ENCODE measurements at regions not wholly inside any gene's neighbourhood (a gene's known extent, or its start where the extent isn't known, plus 50 kb on each side); places are given as distances from the start of the nearest gene placed in this dataset.
"Not testable (repeated sequence)": the region's sequence is repeated elsewhere in the genome, so short reads cannot be mapped to it uniquely, and the experiment has no call there.

GRCh38 chr1:120311930-120312329 lies 102.9 kb upstream of the NBPF8 start:
- H3K27me3 ChIP-seq (ENCODE audit: insufficient read depth, low read length, poor library complexity); H3K4me1 ChIP-seq (ENCODE audit: insufficient read depth, low read length); H3K36me3 ChIP-seq (ENCODE audit: insufficient read depth, low read length); H3K9ac ChIP-seq (ENCODE audit: low read depth, low read length); H2AFZ ChIP-seq (ENCODE audit: low read depth, low read length); H3K4me3 ChIP-seq (ENCODE audit: low read depth in 1 of 2, low read length in 2 of 2); H3K4me2 ChIP-seq (ENCODE audit: insufficient read depth, low read length); H3K27ac ChIP-seq (ENCODE audit: low read length); H3K9me3 ChIP-seq (ENCODE audit: insufficient read depth, low read length, severe bottlenecking); H4K20me1 ChIP-seq (ENCODE audit: insufficient read depth, low read length); H3K79me2 ChIP-seq (ENCODE audit: insufficient read depth, low read length); DNase-seq; ATAC-seq (ENCODE audit: insufficient read depth, low read depth): not testable (repeated sequence)

- H4K20me1 ChIP-seq (ENCODE audit: insufficient read depth, low read length); ATAC-seq (ENCODE audit: insufficient read depth, low read depth); H3K4me1 ChIP-seq (ENCODE audit: insufficient read depth, low read length); H3K36me3 ChIP-seq (ENCODE audit: insufficient read depth, low read length); H3K79me2 ChIP-seq (ENCODE audit: insufficient read depth, low read length); H3K27me3 ChIP-seq (ENCODE audit: insufficient read depth, low read length, poor library complexity); H3K9ac ChIP-seq (ENCODE audit: low read depth, low read length); H3K4me3 ChIP-seq (ENCODE audit: low read depth in 1 of 2, low read length in 2 of 2); H3K4me2 ChIP-seq (ENCODE audit: insufficient read depth, low read length); H3K27ac ChIP-seq (ENCODE audit: low read length); H2AFZ ChIP-seq (ENCODE audit: low read depth, low read length); H3K9me3 ChIP-seq (ENCODE audit: insufficient read depth, low read length, severe bottlenecking); DNase-seq: not testable (repeated sequence)
Observed at GRCh38 chr1:120308940-120309578, 105.8 kb upstream of the NBPF8 start.

GRCh38 chr1:120305046-120305445 lies 109.8 kb upstream of the NBPF8 start:
- DNase-seq; H2AFZ ChIP-seq (ENCODE audit: low read depth, low read length); H3K4me1 ChIP-seq (ENCODE audit: insufficient read depth, low read length); H3K27me3 ChIP-seq (ENCODE audit: insufficient read depth, low read length, poor library complexity); H3K4me3 ChIP-seq (ENCODE audit: low read depth in 1 of 2, low read length in 2 of 2); H3K9me3 ChIP-seq (ENCODE audit: insufficient read depth, low read length, severe bottlenecking); H4K20me1 ChIP-seq (ENCODE audit: insufficient read depth, low read length); H3K36me3 ChIP-seq (ENCODE audit: insufficient read depth, low read length); ATAC-seq (ENCODE audit: insufficient read depth, low read depth); H3K79me2 ChIP-seq (ENCODE audit: insufficient read depth, low read length); H3K4me2 ChIP-seq (ENCODE audit: insufficient read depth, low read length); H3K27ac ChIP-seq (ENCODE audit: low read length); H3K9ac ChIP-seq (ENCODE audit: low read depth, low read length): not testable (repeated sequence)

- not testable (repeated sequence) for H3K36me3 ChIP-seq (ENCODE audit: insufficient read depth, low read length); H3K9ac ChIP-seq (ENCODE audit: low read depth, low read length); H3K9me3 ChIP-seq (ENCODE audit: insufficient read depth, low read length, severe bottlenecking); ATAC-seq (ENCODE audit: insufficient read depth, low read depth); H3K4me1 ChIP-seq (ENCODE audit: insufficient read depth, low read length); H3K4me3 ChIP-seq (ENCODE audit: low read depth in 1 of 2, low read length in 2 of 2); H3K4me2 ChIP-seq (ENCODE audit: insufficient read depth, low read length); H3K27ac ChIP-seq (ENCODE audit: low read length); H2AFZ ChIP-seq (ENCODE audit: low read depth, low read length); H3K79me2 ChIP-seq (ENCODE audit: insufficient read depth, low read length); H4K20me1 ChIP-seq (ENCODE audit: insufficient read depth, low read length); H3K27me3 ChIP-seq (ENCODE audit: insufficient read depth, low read length, poor library complexity); DNase-seq
Observed at GRCh38 chr1:120304341-120304740, 110.5 kb upstream of the NBPF8 start.

GRCh38 chr1:120299433-120300057 lies 115.3 kb upstream of the NBPF8 start:
- not testable (repeated sequence) for H3K27ac ChIP-seq (ENCODE audit: low read length); H3K36me3 ChIP-seq (ENCODE audit: insufficient read depth, low read length); ATAC-seq (ENCODE audit: insufficient read depth, low read depth); H4K20me1 ChIP-seq (ENCODE audit: insufficient read depth, low read length); H3K4me3 ChIP-seq (ENCODE audit: low read depth in 1 of 2, low read length in 2 of 2); H3K9me3 ChIP-seq (ENCODE audit: insufficient read depth, low read length, severe bottlenecking); H3K9ac ChIP-seq (ENCODE audit: low read depth, low read length); H3K79me2 ChIP-seq (ENCODE audit: insufficient read depth, low read length); H2AFZ ChIP-seq (ENCODE audit: low read depth, low read length); DNase-seq; H3K4me2 ChIP-seq (ENCODE audit: insufficient read depth, low read length); H3K27me3 ChIP-seq (ENCODE audit: insufficient read depth, low read length, poor library complexity); H3K4me1 ChIP-seq (ENCODE audit: insufficient read depth, low read length)

- not testable (repeated sequence) for DNase-seq; H4K20me1 ChIP-seq (ENCODE audit: insufficient read depth, low read length); ATAC-seq (ENCODE audit: insufficient read depth, low read depth); H3K9ac ChIP-seq (ENCODE audit: low read depth, low read length); H3K4me2 ChIP-seq (ENCODE audit: insufficient read depth, low read length); H3K9me3 ChIP-seq (ENCODE audit: insufficient read depth, low read length, severe bottlenecking); H3K27ac ChIP-seq (ENCODE audit: low read length); H3K4me1 ChIP-seq (ENCODE audit: insufficient read depth, low read length); H3K36me3 ChIP-seq (ENCODE audit: insufficient read depth, low read length); H2AFZ ChIP-seq (ENCODE audit: low read depth, low read length); H3K27me3 ChIP-seq (ENCODE audit: insufficient read depth, low read length, poor library complexity); H3K79me2 ChIP-seq (ENCODE audit: insufficient read depth, low read length); H3K4me3 ChIP-seq (ENCODE audit: low read depth in 1 of 2, low read length in 2 of 2)
Observed at GRCh38 chr1:120298487-120298886, 116.3 kb upstream of the NBPF8 start.

GRCh38 chr1:120297345-120297953 lies 117.4 kb upstream of the NBPF8 start:
- not testable (repeated sequence) for DNase-seq; H3K4me2 ChIP-seq (ENCODE audit: insufficient read depth, low read length); H3K4me3 ChIP-seq (ENCODE audit: low read depth in 1 of 2, low read length in 2 of 2); H2AFZ ChIP-seq (ENCODE audit: low read depth, low read length); ATAC-seq (ENCODE audit: insufficient read depth, low read depth); H3K9ac ChIP-seq (ENCODE audit: low read depth, low read length); H3K79me2 ChIP-seq (ENCODE audit: insufficient read depth, low read length); H4K20me1 ChIP-seq (ENCODE audit: insufficient read depth, low read length); H3K27me3 ChIP-seq (ENCODE audit: insufficient read depth, low read length, poor library complexity); H3K36me3 ChIP-seq (ENCODE audit: insufficient read depth, low read length); H3K9me3 ChIP-seq (ENCODE audit: insufficient read depth, low read length, severe bottlenecking); H3K27ac ChIP-seq (ENCODE audit: low read length); H3K4me1 ChIP-seq (ENCODE audit: insufficient read depth, low read length)

- not testable (repeated sequence) for H3K36me3 ChIP-seq (ENCODE audit: insufficient read depth, low read length); H3K4me3 ChIP-seq (ENCODE audit: low read depth in 1 of 2, low read length in 2 of 2); H2AFZ ChIP-seq (ENCODE audit: low read depth, low read length); DNase-seq; H3K9me3 ChIP-seq (ENCODE audit: insufficient read depth, low read length, severe bottlenecking); H3K27ac ChIP-seq (ENCODE audit: low read length); H4K20me1 ChIP-seq (ENCODE audit: insufficient read depth, low read length); H3K4me2 ChIP-seq (ENCODE audit: insufficient read depth, low read length); ATAC-seq (ENCODE audit: insufficient read depth, low read depth); H3K79me2 ChIP-seq (ENCODE audit: insufficient read depth, low read length); H3K9ac ChIP-seq (ENCODE audit: low read depth, low read length); H3K27me3 ChIP-seq (ENCODE audit: insufficient read depth, low read length, poor library complexity); H3K4me1 ChIP-seq (ENCODE audit: insufficient read depth, low read length)
Observed at GRCh38 chr1:120290105-120290504, 113.8 kb upstream of the SEC22B start.
